HPDE6-E6E7 (cell line): ENCODE measurements at regions not wholly inside any gene's neighbourhood (a gene's known extent, or its start where the extent isn't known, plus 50 kb on each side); places are given as distances from the start of the nearest gene placed in this dataset.
"Not testable (repeated sequence)": the region's sequence is repeated elsewhere in the genome, so short reads cannot be mapped to it uniquely, and the experiment has no call there.

ENCODE experiments used
- DNase-seq: peaks from one replicate; pipeline ENCODE4 v3.0.0; 2011; ENCODE audit warnings: missing footprints; ENCODE audit errors: extremely low spot score

DNA sequence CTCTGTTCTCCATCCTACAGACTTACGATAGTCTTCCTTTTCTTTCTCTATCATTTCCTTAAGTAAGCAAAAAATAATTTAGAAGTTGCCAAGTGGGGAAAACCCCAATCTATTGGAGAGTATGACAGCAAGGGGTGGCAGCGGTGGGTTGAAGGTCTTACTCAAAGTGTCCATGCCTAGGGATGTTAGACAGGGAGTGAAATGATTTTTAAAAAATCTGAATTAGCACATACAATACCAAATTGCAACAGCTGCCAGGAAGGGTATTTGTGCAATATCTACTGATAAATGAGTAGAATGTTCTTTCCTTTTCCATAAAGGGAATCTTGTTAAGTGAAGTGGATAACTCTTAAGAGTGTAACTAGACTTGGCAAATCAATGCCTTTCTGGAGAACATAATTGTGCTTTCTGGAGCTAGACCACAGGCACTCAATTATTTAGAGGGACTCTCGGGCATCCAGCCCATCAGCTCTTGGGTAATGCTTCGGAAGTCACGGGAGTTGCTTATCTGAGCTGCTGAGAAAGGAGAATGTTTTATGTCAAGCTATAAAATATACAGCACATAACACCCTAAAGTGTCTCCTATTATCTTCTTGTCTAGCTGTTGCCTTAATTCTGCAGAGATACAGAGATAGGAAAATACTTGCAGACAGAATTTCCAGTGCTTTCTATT lies 151.5 kb downstream of the KCNJ2 start:
- no peak for DNase-seq

DNA sequence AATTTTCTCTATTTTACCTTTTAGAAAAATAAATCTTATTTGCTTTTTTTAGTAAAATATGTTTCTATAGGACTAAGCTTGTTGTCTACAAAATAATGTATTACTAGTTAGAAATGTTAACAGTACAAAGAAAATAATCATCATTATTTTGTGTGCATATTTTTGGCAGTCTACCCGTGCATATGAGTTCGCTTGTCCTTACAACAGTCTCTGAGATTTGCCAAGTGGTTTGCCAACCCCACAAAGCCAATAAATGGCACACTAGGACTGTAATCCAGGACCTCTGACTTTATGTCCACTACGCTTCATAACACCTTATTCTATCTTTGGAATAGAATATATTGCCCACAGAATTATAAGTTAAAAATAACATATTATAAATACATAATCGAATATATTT lies 152.0 kb downstream of the KCNJ2 start:
- no peak for DNase-seq

DNA sequence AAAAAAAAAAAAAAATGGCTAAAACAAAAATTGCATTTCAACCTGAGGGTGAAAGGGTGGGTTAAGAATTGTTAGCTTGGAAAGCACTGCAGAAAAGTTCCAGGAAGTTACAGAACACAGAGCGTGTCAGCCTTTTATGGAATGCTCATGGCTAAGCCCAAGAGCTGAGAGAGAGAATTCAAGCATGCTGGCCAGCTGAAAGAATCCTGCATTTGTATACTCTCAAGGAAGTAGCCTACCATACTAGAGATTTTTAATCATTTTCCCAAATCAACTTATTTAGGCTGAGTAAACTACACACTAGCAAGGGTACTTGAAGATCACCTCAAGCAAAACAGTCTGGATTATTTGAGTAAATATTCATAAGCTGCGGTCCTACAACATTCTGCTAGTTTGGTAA lies 153.9 kb downstream of the KCNJ2 start:
- DNase-seq = no peak

DNA sequence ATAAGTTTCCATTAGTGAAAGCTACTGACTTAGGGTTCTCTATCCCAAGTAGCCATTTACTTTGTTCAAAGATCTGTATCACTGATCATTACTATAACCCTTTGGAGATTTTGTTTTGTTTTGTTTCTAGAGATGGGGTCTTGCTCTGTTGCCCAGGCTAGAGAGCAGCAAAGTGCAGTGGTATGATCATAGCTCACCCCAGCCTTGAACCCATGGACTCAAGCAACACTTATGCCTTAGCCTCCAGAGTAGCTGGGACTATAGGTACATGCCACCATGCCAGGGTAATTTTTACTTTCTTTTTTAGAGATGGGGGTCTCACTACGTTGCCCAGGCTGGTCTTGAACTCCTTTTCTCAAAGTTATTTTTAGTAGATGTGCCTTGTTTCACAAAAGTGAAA lies 154.7 kb downstream of the KCNJ2 start:
- DNase-seq = no peak

DNA sequence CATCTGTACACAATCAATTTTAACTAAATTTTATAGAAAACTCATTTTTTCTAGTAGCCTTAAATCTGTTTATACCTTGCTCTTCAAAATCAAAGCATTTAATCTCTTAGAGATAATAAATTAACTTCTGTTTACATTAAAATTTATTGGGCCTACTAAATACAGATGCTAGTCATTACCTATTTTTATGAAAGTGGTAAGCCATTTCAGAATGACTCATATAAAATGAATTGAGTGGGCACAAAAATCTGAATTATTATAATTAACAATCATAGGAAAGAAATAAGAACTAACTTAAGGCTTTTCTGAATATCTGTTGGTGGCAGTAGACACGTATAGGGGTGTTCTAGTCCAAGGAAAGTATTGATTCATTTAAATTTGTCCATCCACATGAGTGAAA lies 157.9 kb downstream of the KCNJ2 start:
- DNase-seq = no peak

DNA sequence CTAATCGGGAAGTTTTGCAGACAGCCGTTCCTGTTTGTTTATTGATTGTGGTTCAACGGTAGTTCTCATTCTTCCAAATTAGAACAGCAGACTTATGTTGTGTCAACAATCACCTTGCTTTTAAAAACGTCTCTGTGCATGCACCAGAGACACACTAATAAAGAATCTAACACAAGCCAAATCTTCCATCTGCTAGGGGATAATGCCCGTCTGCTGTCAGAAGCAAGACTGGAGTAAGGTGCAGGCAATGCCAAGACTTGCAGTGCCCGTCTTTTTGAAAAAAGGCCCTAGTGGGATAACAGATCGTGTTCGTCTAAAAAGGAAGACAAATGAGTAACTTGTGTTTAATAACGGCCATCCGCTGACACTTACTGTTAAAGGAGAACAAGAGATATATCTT lies 158.4 kb downstream of the KCNJ2 start:
- no peak for DNase-seq

DNA sequence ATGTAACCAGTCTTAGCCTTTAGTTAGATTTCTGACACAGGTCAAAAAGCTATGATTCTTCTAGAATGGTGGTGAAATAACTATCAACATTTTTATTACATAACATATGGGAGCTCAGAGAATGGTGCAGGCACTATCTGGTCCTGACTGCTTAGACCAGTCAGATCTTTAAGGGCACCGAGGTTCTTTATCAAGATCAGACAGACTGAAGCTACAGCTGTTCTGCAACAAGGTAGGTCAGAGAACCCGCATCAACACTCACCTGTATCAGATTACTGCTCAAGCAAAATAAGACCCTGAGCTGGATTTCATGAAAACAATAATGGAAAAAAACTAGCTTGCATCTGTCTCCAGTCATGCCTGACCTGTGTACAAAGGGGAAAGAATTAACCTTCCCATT lies 160.4 kb downstream of the KCNJ2 start:
- DNase-seq = no peak

DNA sequence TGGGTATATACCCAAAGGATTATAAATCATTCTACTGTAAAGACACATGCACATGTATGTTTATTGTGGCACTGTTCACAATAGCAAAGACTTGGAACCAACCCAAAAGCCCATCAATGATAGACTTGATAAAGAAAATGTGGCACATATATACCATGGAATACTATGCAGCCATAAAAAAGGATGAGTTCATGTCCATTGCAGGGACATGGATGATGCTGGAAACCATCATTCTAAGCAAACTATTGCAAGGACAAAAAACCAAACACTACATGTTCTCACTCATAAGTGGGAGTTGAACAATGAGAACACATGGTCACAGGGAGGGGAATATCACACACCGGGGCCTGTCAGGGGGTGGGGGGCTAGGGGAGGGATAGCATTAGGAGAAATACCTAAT lies 161.7 kb downstream of the KCNJ2 start:
- not testable (repeated sequence) for DNase-seq

DNA sequence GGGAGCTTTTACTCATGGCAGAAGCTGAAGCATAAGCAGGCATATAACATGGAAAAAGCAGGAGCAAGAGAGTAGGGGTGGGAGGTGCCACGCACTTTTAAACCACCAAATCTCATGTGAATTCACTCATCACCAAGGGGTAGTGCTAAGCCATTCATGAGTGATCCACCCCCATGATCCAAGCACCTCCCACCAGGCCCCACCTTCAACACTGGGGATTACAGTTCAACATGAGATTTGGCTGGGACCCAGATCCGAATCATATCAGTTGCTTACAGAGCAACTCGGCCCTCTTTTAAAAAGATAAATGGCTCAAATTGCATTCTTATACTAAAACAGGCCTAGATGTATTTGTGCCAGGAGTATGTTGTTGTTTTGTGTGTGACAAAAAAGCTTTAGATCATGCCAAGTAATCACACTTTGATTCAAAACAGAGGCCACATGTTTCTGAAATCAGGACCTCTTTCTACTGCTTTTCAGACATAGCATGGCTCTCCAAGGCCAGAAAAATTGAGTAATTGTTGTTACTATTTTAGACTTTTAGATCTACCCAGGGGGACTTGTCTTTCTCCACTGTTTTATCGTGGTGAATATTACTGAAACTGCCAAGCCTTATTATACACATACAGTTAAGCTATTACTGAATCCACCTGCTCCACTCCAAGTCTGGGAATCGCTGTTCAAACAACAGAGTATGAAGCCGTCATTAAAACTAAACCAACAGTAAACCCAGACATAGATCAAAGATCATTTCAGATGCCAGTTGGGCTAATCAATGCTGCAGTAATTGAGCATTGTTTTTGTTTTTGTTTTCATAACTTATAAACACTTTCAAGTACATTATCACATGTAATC lies 163.3 kb downstream of the KCNJ2 start:
- no peak for DNase-seq

DNA sequence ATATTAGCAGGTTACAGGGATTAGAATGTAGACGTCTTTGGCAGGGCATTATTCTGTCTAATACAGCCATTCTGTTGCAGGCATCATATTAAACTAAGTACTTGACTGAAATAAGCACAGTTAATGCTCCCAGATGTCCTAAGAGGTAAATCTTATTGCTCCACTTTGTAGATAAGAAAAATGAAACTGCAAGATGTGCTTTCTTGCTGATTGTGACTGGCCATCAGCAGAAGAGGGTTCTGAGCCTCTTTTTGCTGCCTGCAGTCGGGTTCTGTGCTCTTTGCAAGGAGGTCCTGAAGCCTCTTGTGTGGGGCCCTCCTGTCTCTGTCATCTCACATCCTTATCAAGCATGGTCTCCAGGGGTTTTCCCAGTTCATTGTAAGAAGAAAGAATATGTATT lies 167.1 kb downstream of the KCNJ2 start:
- no peak for DNase-seq

DNA sequence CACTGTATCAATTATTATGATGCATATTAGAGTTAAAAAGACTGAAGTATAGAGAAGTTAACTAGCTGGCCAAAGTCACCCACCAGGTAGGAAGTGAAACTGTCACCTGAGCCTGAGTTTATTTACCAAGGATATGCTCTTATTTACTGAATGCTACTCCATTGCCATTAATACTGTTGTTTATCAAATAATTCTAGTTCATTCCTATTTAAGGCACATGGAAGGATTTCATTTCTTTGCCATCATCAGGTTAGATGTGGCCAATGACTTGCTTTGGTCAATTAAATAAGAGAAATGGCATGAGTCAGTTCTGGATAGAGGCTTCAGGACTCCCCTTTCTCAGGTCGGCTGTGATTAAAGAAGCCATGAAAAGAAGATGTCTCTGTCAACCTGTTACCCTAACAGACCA lies 169.6 kb downstream of the KCNJ2 start:
- DNase-seq = no peak

DNA sequence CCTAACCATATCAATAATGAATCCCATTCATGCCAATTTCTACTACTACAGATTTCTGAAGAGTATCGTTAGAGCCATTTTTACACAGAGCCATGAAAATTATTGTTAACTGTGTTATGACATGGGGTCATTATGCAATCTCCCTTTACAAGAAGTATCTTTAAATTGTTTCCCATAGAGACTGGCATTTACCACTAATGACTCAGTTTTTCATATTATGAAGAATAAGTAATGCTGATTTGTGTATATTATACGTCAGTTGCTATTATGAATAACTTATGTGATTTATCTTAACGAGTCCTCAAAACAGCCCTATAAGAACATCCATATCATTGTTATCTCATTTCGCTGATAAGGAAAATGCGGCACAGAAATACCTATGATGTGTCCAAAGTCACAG lies 173.8 kb downstream of the KCNJ2 start:
- no peak for DNase-seq

DNA sequence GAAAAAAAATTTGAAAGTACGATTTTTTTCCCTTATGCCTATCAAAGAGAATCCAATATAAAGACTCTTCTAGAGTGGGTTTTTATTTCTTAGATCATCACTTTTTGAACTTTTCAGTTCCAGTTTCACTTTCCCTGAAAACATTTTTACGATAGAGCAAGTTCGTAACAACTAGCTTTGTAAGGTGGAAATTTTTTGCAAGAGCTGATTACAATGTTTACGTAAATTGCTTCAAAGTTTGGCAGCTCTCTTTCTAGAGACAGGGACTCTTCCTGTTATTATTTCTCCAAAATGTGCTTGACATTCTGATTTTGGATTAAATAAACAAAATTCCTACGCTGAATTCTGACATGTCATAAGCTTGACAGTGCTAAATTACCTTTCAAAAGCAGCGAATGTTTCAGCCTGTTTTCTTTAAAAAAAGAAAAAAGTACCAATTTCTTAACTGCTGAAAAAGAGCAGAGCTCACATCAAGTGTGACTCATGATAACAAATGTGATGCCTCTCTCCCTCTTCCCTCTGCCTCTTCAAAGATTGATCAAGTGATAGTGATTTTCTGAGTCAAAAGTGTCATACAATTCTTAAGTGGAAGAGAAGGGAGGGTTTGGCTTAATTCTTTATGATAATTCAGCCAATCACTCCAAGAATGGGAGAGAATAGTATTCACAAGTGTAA lies 175.2 kb downstream of the KCNJ2 start:
- no peak for DNase-seq

DNA sequence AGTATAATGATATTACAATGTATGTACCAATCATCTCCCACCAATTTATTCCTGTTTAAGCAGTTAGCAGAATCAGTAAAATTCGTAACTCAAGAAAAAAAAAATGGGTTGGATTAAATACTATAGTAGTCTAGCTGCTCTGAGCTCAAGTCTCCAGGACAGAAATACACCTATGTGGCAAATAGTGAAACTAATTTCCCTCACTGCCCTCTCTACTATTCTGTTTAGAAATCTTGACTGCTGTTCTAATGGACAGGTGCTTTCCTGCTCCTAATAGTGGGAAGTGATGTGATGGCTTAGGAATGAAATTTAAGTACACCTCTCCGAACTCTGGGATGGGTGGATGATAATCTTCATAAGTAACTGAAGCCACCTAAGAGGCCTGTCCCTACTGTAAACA lies 175.7 kb downstream of the KCNJ2 start:
- no peak for DNase-seq

DNA sequence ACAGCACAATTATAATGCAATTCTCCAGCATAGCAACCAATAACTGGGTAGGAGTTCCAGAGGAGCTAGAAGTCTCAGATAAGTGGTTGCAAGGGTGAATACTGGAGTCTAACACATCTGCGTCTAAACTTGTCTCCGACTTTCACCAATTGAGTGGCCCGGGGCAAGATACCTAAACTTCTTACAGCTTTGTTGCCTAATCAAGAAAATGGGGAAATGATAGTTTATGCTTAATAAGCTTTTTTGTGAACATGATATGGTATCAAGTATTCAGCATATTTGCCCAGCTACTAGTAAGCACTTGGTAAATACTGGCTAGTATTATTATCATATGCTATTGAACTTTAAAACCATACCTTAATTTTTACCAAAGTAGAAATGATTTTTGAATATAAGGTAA lies 183.5 kb downstream of the KCNJ2 start:
- DNase-seq = no peak

DNA sequence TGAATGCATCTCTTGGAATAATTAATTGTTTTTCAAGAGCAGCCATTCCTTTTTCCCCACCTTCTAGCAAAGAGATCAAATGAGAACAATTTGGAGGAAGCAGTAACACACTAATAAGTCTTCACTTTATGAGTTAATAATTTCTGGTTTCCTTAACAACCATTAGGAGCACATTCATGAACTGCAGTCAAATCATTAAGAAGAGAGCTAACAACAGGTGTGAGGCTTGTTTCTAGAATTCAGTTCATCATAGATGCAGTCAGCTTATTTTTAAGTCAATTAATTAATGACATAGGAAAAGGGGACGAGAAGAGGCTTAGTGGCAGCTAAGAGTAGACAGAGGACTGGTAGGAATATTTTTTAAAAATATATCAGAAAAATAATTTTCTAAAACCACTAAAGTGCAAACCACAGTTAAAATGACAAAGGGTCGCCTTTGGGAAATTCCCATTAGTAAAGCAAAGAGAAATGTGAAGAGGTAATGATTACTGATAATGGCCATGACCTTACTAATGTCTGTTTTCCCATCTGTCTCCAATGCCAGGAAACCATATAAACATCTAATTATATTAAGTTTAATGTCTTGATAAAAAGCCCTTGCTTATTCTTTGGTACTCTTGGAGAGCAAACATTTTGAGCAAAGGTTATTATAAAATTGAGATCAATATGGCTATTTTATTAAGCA lies 184.2 kb downstream of the KCNJ2 start:
- DNase-seq = no peak

DNA sequence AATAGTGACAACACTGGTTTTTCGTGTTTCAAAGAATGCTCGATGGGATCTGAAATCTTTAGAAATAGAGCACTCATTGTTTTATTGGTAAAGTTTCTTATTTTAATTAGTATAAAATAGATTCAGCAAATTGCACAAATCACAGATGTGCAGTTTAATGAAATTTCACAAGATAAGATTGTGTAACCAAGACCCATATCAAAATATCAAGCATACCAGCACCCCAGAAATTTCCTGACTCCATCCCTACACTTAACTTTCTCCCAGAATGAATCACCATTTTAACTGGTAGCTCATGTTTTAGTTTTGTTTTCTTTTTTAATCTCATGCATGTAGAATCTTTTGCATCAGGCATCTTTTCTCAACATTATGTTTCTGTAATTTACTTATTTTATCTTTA lies 185.9 kb downstream of the KCNJ2 start:
- DNase-seq = no peak

DNA sequence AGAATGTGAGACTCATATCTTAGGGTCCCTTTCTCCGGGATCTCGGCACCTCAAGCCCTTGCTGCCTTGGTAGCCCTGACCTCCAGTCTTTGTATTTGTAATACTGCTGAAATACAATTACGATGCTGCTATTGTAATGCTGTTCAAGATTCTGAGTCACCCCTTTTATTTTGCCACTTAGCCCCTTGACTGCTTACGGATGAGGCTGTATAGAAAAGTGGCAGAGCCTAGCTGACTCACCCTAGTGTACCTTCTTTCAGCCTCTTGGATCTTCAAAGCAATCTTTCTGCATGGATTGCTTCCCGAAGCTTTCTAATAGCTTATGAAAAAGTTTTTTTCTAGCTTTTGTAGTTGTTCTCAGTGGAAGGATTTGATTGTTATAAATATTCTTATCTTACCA lies 187.9 kb downstream of the KCNJ2 start:
- DNase-seq = no peak

DNA sequence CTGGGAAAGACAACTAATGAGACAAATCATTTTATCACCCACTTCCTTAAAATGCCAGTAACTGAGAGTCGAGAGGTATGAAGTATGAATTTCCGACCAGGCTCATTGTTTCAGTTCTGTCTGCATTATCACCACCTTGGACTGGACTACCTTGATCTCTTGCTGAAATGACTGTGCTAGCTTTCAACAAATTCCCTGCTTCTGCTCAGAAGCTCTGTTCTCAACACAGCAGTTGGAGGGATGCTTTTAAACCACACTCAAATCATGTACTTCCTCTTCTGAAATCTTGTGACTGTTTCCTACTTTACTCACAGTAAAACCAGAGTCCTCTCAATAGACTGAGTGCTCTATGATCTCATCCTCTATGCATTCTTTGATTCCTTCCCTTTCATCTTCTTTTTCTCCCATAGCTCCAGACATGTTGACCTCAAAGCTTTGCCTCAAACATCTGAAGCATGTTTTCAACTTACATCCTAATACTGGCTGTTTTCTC lies 195.8 kb downstream of the KCNJ2 start:
- DNase-seq = no peak

DNA sequence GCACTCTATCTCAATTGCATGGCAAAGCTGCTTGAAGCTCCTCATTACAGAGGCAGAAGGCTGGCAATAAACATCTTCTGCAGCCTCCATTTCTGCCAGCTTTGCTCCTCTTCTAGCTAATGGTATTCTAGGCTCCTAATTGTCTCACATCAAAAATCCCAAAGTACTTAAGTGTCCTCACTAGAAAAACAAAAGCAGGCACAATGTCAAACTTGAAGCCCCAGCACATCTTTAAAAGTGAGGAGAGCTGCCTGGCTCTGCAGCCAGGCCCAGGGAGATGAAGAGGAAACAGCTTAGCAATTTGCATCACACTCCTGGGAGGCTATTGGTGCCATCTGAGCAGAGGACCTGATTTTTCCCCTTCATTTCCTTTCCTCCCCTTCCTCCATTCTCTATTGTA lies 197.1 kb downstream of the KCNJ2 start:
- no peak for DNase-seq

DNA sequence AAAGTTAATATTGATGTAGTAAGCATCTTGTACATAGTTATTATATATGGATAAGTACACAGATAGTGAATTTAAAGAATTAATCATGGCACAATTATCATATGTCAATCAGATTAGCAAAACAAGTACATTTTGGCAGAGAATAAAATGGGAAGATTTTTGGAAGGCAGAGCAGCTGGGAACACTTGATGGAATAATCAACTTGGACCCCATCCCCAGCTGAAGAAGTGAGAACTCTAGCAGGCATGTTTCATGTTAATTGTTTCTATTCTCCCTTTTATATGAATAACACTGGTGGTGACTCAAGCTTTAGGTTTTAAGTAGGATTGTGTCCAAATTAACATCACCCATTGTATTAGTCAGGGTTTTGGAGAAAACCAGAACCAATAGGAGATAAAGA lies 198.7 kb downstream of the KCNJ2 start:
- no peak for DNase-seq

DNA sequence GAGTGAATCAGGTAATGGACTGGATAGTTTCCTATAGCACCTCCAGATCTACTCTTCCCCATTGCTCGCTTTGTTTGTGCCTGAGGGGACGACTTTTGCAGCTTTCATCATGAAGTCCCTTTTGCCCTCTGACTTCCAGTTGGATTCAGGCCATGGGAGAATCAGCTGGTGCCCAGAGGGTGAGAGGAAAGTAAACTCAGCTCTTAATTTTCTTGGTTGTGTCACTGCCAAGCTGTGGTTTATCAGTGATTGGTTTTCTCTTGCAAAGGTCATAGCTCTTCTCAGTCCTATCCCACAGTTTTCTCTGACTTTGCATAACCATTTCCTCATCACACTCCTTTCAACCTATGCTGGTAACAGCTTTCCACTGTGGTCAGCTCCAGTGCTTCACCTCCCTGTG lies 200.1 kb downstream of the KCNJ2 start:
- no peak for DNase-seq
